HAP-1 (cell line): ENCODE measurements at regions not wholly inside any gene's neighbourhood (a gene's known extent, or its start where the extent isn't known, plus 50 kb on each side); places are given as distances from the start of the nearest gene placed in this dataset.

Source experiments
- DNase-seq, 2 experiments: peaks; one replicate each; pipeline ENCODE4 v3.0.0-alpha.2; 2016 to 2020; ENCODE audit warnings: low spot score in 2 of 2
- H3K27me3 ChIP-seq: fragments of 250-450 bp; sonication (Bioruptor Pico); 2 replicates; pipeline ENCODE4 v1.5.1; 2020; ENCODE audit warnings: low read depth, mild to moderate bottlenecking, moderate library complexity
- H3K36me3 ChIP-seq: fragments of 250-450 bp; sonication (Bioruptor Pico); replicated peaks from 2 replicates; pipeline ENCODE4 v1.5.1; 2020; ENCODE audit warnings: mild to moderate bottlenecking
- H3K4me1 ChIP-seq: fragments of 250-450 bp; sonication (Bioruptor Pico); 2 replicates; pipeline ENCODE4 v1.5.1; 2020; ENCODE audit warnings: mild to moderate bottlenecking
- H3K4me3 ChIP-seq: fragments of 250-450 bp; sonication (Bioruptor Pico); 2 replicates; pipeline ENCODE4 v1.5.1; 2020; ENCODE audit warnings: mild to moderate bottlenecking, moderate library complexity
- H3K9me3 ChIP-seq: fragments of 250-450 bp; sonication (Bioruptor Pico); 2 replicates; pipeline ENCODE4 v1.5.1; 2020; ENCODE audit warnings: mild to moderate bottlenecking, moderate library complexity
- in situ Hi-C: fragments of 300-500 bp; cut with MboI; formaldehyde crosslinking; loops from 3 replicates; pipeline ENCODE4 v1.14.3; 2020; ENCODE audit warnings: low sequenced_read_pairs, inconsistent platforms, mixed read lengths

- Histone ChIP-seq H3K4me1 (no peaks in the 10 kb centered on the region), H3K9me3 (peaks cover 37% of the 10 kb centered on the region), H3K4me3 (no peak overlapping the region), H3K27me3 (no peaks in the 10 kb centered on the region), H3K36me3 (no peaks in the 10 kb centered on the region)
- in situ Hi-C loops: no loop called here
- no peak for DNase-seq
These were observed 61.4 kb upstream of the C15orf39 start for GRCh38 chr15:75140080-75140879.

GRCh38 chr15:75142499-75142898 is 59.2 kb upstream of the C15orf39 start:
- Histone ChIP-seq H3K4me1 (no peaks in the 10 kb centered on the region), H3K9me3 (peaks cover 37% of the 10 kb centered on the region), H3K27me3 (no peaks in the 10 kb centered on the region), H3K4me3 (no peak overlapping the region), H3K36me3 (no peaks in the 10 kb centered on the region)
- in situ Hi-C loops: no loop called here
- DNase-seq: no peak

- Histone ChIP-seq H3K4me1 (no peaks in the 10 kb centered on the region), H3K36me3 (no peaks in the 10 kb centered on the region), H3K9me3 (peaks cover 37% of the 10 kb centered on the region), H3K27me3 (no peaks in the 10 kb centered on the region), H3K4me3 (no peak overlapping the region)
- DNase-seq: no peak
- in situ Hi-C loops: no loop called here
These were observed 57.8 kb upstream of the C15orf39 start for GRCh38 chr15:75143738-75144334.

- DNase-seq: no peak
- in situ Hi-C loops: no loop called here
- H3K4me1 ChIP-seq: no peaks in the 10 kb centered on the region
- H3K9me3 ChIP-seq: peaks cover 37% of the 10 kb centered on the region
- no peak overlapping the region for H3K4me3 ChIP-seq
- no peaks in the 10 kb centered on the region for H3K27me3 ChIP-seq
- H3K36me3 ChIP-seq: no peaks in the 10 kb centered on the region
These were observed 56.4 kb upstream of the C15orf39 start for GRCh38 chr15:75145027-75145841.

- in situ Hi-C loops: no loop called here
- no peaks in the 10 kb centered on the region for H3K27me3 ChIP-seq
- DNase-seq: no peak
- no peak overlapping the region for H3K4me3 ChIP-seq
- no peaks in the 10 kb centered on the region for H3K36me3 ChIP-seq
- peaks cover 12% of the 10 kb centered on the region for H3K9me3 ChIP-seq
- H3K4me1 ChIP-seq: no peaks in the 10 kb centered on the region
These were observed 53.4 kb upstream of the C15orf39 start for GRCh38 chr15:75148280-75148679.

GRCh38 chr15:75149867-75150709 is 51.6 kb upstream of the C15orf39 start:
- no peak overlapping the region for H3K4me3 ChIP-seq
- H3K4me1 ChIP-seq: no peaks in the 10 kb centered on the region
- DNase-seq: peak in 1 of 2 experiments; percentile 36
- no peaks in the 10 kb centered on the region for H3K36me3 ChIP-seq
- H3K9me3 ChIP-seq: no peaks in the 10 kb centered on the region
- H3K27me3 ChIP-seq: no peaks in the 10 kb centered on the region
- in situ Hi-C loops: no loop called here

- in situ Hi-C loops: no loop called here
- H3K4me3 ChIP-seq: no peak overlapping the region
- no peak for DNase-seq
- no peaks in the 10 kb centered on the region for H3K9me3 ChIP-seq
- no peaks in the 10 kb centered on the region for H3K4me1 ChIP-seq
- no peaks in the 10 kb centered on the region for H3K36me3 ChIP-seq
- H3K27me3 ChIP-seq: no peaks in the 10 kb centered on the region
These were observed 50.2 kb upstream of the C15orf39 start for GRCh38 chr15:75151214-75152128.
